LNCaP clone FGC (cell line): ENCODE measurements at regions not wholly inside any gene's neighbourhood (a gene's known extent, or its start where the extent isn't known, plus 50 kb on each side); places are given as distances from the start of the nearest gene placed in this dataset.

ENCODE experiments used
- DNase-seq: peaks from one replicate; pipeline ENCODE4 v3.0.0-alpha.2; 2011; ENCODE audit warnings: low read depth
- H3K4me3 ChIP-seq: 2 replicates; pipeline ENCODE4 v1.5.1; 2011; ENCODE audit warnings: mild to moderate bottlenecking, low read depth, low read length, control low read depth
- TF ChIP-seq, protein P1 (sequence below): IDR thresholded peaks from 2 replicates; pipeline ENCODE4 v1.5.1; 2012; ENCODE audit warnings: mild to moderate bottlenecking; ENCODE audit not compliant: control insufficient read depth, insufficient read depth; ENCODE audit errors: extremely low read depth

DNA sequence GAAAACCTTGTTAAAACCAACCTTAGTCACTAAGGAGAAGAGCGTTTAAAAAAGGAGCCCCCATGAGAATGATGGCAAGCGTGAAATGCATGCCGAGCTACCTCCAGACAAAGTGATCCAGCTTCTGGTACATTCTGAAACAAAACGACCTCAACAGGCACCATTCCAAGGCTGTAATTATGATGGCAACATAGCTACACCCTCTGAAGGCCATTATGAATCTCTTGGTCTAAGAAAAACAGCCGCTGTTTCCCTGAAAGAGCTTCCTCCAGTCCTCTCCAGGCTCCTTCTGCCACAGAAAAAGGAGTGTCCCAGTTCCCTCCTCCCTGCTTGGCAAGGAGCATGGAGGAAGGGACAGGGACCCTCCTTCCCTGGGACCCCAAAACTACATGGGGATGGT lies 50.0 kb upstream of the ABLIM1 start:
- DNase-seq: no peak
- H3K4me3 ChIP-seq: no peak overlapping the region
- TF ChIP-seq, protein P1, sequence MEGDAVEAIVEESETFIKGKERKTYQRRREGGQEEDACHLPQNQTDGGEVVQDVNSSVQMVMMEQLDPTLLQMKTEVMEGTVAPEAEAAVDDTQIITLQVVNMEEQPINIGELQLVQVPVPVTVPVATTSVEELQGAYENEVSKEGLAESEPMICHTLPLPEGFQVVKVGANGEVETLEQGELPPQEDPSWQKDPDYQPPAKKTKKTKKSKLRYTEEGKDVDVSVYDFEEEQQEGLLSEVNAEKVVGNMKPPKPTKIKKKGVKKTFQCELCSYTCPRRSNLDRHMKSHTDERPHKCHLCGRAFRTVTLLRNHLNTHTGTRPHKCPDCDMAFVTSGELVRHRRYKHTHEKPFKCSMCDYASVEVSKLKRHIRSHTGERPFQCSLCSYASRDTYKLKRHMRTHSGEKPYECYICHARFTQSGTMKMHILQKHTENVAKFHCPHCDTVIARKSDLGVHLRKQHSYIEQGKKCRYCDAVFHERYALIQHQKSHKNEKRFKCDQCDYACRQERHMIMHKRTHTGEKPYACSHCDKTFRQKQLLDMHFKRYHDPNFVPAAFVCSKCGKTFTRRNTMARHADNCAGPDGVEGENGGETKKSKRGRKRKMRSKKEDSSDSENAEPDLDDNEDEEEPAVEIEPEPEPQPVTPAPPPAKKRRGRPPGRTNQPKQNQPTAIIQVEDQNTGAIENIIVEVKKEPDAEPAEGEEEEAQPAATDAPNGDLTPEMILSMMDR: no peak

DNA sequence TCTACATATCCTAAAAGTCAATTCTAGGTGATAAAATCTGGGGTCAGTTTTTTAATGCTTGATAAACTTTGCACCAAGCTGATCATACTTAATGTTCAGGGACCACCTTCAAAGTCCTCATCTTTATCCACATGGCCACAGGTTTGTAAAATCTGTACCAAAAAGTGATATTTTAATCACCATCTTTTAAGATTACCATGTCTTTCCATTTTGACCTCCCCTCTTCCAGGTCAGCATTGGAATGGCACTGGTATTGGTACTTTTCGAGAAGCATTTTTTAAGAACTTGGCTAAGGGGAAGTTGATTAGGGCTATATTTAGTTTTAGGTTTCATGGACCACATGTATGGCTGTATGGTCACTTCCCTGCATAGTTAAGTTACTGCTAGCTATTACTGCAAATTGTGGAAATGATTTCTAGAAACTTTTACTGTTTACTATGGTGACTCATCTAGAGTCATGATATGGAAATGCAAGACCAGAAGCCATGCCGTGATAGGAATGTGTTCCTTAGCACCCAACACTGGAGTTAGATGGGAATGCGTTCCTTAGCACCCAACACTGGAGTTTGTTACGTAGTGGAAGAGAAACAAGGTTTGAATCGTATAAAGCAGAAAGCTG lies 50.8 kb upstream of the ABLIM1 start:
- H3K4me3 ChIP-seq: no peak overlapping the region
- no peak for DNase-seq
- TF ChIP-seq, protein P1: no peak

DNA sequence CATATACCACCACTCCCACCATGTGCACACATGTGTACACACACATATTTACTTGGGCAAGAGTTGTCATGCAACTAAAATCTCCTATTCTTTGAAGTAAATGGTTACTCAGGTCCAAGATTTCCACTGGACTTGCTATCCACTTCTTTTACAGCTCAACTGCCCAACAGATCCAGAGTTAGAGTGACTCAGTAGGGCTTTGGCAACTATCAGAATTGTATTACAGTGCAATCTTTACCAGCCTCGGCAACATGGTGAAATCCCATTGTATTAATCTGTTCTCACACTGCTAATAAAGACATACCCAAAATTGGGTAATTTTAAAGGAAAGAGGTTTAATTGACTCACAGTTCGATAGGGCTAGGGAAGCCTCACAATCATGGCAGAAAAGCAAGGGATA lies 51.9 kb upstream of the ABLIM1 start:
- no peak for DNase-seq

DNA sequence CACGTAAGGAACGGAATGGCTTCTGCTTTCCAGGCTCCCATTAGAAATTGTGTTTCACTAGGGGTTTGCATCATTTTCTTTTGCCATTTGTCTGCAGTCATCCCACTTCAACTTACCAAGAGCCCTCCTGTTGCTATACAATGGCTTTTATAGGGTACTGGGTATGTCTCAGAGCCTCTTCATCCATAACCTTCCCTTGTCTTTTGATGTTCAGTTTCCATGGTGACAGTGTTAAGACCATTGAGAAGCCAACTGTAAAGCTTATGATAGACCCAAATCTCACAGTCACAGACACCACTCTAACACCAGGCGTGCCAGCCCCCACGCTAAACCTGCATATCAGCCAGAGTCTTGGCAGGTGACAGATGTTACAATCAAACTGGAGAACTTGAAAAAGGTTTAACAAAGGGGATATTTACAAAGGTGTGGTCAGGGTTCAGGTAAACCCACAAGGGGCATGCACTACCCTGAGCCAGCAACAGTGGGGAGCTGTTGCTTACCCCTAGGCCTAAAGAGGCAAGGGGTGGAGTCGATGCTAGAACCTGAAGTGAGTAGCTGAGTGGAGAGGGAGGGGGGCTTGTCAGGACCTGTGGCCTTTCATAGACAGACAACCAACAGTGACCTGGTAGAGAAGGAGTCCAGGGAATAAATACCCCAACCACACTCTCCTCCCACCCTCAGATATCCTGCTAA lies 53.2 kb upstream of the ABLIM1 start:
- TF ChIP-seq, protein P1: no peak
- DNase-seq: no peak
- no peak overlapping the region for H3K4me3 ChIP-seq

More for the DNA sequence above, 51.9 kb upstream of the ABLIM1 start:
- H3K4me3 ChIP-seq: no peak overlapping the region
- TF ChIP-seq, protein P1: no peak

DNA sequence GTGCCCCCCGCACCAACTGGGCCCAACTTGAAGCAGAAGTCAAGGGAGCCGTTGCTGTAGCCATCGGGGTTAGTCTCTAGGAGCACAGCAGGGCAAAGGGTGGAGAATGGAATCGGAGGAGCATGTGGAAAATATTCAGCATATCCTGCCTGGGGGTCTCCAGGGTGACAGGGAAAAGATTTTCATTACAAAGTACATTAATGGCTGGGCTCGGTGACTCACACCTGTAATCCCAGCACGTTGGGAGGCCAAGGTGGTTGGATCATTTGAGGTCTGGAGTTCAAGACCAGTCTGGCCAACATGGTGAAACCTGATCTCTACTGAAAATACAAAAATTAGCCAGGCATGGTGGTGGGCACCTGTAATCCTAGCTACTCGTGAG lies 53.8 kb upstream of the ABLIM1 start:
- H3K4me3 ChIP-seq: no peak overlapping the region
- no peak for DNase-seq

DNA sequence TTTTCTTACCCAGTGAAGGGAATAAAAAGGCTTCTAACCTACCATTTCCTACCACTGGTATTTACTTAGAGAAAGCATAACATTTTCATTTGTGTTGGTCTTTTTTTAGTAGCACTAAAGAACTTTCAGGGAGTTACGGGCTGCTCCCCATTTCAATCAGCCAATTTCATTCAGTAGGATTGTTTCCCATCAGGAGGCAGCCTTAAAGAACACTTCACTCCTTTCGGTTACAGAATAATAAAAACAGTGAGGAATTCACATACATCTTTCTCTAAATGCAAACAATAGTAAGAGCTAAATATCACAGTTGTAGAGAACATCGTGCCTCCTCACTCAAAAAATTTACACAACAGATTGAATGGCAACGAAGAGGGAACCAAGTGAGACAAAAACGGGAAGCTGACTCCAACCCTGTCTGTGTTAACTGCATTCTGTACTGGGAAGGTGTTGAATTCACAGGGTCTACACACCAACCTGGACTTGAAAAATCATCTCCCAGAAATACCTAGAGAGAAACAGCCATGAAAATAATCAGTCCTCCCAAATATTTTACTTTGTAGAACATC lies 55.5 kb upstream of the ABLIM1 start:
- TF ChIP-seq, protein P1: no peak
- H3K4me3 ChIP-seq: no peak overlapping the region
- DNase-seq: no peak

More for the DNA sequence above, 53.8 kb upstream of the ABLIM1 start:
- TF ChIP-seq, protein P1: no peak
